NB4 (cell line): ENCODE measurements at regions not wholly inside any gene's neighbourhood (a gene's known extent, or its start where the extent isn't known, plus 50 kb on each side); places are given as distances from the start of the nearest gene placed in this dataset.

Experiments
- CTCF ChIP-seq: IDR thresholded peaks from one replicate; pipeline ENCODE4 v1.5.1; 2012; ENCODE audit warnings: low read depth, low read length
- MAX ChIP-seq: IDR thresholded peaks from 2 replicates; pipeline ENCODE4 v1.6.1; 2011; ENCODE audit warnings: low read depth, low read length

DNA sequence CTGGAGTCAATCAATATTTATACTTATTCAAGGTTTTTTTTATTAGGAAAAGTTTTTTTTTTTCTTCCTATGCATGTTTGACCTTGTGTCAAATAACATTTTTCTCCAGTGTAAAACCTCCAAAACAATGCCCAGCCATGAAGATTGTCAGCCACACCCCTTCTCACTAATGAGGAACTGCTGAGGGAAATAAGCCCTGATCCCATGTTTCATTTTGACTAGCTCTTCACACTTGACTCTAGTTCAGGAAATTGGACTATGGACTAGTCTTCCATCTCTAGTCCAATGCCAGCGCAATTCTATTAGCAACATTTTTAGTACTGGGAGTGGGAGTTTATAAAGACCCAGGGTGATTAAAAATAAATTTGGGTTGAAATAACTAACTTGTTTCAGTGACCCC is 275.6 kb upstream of the CXCR4 start:
- no peak for TF ChIP-seq CTCF
- TF ChIP-seq MAX = no peak
